Activated CD4-positive, CD25-positive, alpha-beta regulatory T cell treated with anti-CD3 and anti-CD28 coated beads, Interleukin-2, amount 50 U/mL, for 24 hours (primary cell): ENCODE measurements at regions not wholly inside any gene's neighbourhood (a gene's known extent, or its start where the extent isn't known, plus 50 kb on each side); places are given as distances from the start of the nearest gene placed in this dataset.

Experiments
- ATAC-seq, 2 donors: fragments of 150-1000 bp; cut with Tn5 transposase; one replicate each; pipeline ENCODE4 v1.10.0; 2021; ENCODE audit warnings: mild to moderate bottlenecking in 1 of 2, moderate library complexity in 1 of 2

DNA sequence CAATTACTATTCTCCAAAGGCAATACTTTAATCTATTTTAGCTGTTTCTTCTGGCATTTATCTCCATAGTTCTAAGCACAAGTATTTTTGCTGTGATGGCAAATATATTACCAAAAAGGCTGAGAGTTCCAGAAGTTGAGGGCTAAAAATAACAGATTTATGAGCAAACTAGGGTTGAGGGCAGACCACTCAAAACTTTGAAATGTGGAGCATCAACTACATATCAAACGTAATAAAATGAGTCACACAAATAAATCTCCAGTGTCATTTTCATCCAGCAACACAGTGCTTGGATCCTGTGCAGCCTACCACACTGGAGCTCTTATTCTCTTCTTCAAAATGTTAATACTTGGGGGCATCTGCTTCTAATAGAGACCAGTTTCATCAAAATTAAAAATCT is 163.9 kb downstream of the HS3ST1 start:
- no peak for ATAC-seq

DNA sequence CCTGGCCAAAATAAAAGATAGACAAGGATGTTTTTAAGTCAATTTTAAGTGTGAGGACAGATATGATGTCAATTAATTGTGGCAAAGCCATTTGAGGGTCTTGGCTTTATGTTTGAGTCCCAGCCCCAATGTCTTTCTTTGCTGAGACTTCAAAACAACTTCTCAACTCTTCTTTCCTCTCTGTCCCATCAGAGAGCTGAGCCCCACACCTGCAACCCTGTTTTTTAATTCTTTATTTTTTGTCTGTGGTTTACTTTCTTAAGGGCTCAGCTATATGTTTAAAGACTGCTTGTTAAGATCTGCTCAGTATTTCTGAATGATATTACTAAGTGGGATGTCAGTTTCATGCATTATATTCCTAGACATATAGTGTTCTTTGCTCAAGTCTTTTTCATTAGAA is 164.3 kb downstream of the HS3ST1 start:
- ATAC-seq = no peak

GRCh38 chr4:11263208-11263607 is 165.5 kb downstream of the HS3ST1 start:
- no peak for ATAC-seq

GRCh38 chr4:11261066-11261850 is 167.4 kb downstream of the HS3ST1 start:
- no peak for ATAC-seq

GRCh38 chr4:11259837-11260236 is 168.9 kb downstream of the HS3ST1 start:
- ATAC-seq = no peak

DNA sequence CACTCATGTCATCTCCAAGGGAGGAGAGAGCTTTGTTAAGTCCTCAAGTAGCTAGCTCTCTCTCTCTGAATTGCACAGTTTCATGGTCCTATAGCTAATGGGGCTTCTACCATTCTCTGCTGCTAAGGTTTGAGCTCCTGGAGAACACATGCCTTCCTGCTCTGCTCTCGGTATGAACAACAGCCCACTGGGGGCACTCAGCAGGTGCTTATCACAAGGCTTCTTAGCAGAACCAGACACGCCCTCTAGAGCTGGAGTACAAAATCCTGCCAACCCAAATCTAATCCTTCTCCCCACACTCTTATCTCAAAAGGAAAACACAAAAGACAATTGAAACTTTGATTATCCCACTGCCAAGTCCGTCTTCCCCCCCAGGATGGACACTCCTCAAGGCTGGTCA is 176.5 kb downstream of the HS3ST1 start:
- no peak for ATAC-seq

- no peak for ATAC-seq
These were observed 178.2 kb downstream of the HS3ST1 start for GRCh38 chr4:11250510-11250909.

- ATAC-seq = no peak
These were observed 196.7 kb downstream of the HS3ST1 start for GRCh38 chr4:11232015-11232414.

DNA sequence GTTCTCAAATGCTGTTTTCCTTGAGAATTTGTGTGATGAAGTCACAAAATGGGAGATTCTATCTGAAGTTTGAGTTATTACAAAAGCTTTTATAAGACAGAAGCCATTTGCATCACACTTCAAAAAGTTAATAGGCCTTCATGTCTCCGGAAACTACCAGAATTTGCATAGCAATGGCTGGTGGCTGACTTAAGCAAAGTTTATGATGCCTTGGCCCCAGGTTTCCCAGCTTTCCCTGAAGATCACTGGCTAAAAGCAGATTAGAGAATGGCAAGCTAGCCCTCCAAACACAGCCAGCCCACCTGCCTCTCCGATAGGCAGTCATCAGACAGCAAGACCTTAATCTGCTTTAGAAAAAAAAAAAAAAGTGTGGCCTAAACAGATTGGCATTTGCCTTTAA is 197.8 kb downstream of the HS3ST1 start:
- no peak for ATAC-seq

GRCh38 chr4:11228530-11228929 is 200.2 kb downstream of the HS3ST1 start:
- no peak for ATAC-seq

- ATAC-seq = no peak
These were observed 205.4 kb downstream of the HS3ST1 start for GRCh38 chr4:11223311-11223710.

DNA sequence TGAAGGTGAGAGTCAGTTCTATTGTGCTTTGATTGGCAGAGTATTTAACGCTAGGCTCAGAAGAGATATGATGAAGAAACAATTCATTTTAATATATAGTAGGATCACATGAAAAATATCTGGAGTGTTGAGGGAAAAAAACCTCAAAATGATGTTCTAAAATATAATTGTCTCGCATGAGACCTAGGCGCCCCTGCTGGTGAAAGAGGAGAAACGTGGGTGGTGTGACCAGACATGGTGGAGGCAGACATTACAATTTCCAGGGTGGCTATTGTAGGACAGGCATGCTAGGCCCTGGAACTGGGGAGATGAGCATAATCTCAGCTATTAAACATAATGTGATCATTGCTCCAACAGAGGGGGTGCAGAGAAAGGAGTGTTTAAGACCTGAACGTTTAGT is 210.0 kb downstream of the HS3ST1 start:
- no peak for ATAC-seq

DNA sequence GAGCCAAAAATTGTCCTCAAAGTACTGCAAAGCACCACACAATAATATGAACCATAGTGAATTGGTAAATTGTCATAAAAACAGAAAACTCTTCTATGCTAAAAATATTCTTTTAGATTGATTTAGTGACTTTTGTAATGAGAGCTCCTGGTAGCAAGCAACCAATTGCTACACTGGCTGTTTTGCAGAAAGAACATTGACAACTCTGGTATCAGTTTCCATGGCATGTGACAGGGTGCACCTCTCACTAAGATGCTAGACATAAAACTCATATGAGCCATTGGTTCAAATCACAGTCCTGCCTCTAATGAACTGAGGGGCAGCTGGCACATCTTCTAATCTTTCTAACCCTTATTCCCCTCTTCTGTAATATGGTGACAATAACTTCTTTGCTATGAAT is 212.2 kb downstream of the HS3ST1 start:
- no peak for ATAC-seq

- no peak for ATAC-seq
These were observed 214.4 kb downstream of the HS3ST1 start for GRCh38 chr4:11214281-11214680.

GRCh38 chr4:11209826-11210225 is 218.9 kb downstream of the HS3ST1 start:
- no peak for ATAC-seq

GRCh38 chr4:11201256-11201655 is 227.4 kb downstream of the HS3ST1 start:
- ATAC-seq = no peak

DNA sequence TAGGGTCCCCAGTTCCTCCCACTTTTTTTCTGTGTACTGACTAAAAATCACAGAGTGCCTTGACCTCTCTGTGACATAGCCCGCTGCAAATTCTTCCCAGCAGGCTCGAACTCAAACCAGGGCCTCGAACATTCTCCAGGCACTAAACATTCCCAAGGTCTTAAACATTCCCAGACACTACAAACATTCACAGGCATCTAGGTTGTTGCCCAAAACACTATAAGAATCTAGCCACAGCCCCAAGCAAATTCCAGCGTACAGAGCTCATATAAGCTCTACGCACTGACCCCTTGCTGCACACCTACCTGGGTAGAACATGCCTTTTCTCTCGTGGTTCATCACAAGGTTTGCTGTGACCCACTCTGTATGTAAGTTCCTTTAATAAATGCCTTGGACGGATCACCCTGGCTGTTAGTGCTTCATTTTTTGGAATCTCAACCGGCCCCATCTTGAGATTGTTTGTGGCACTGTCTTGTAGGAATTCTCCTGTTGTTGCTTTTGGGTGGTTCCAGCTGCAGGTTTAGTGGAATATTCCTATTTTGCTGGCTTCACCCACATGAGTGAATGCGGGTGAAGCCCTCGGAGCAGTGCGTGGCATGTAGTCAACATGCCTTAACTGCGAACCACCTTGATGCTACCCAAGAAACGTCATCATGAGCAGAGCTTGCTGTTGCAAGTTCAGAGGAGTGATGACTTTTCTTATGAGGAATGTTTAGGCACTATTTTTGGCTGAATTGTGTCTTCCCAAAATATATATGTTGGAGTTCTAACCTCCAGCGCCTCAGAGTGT is 230.0 kb downstream of the HS3ST1 start:
- no peak for ATAC-seq

- ATAC-seq = no peak
These were observed 230.9 kb downstream of the HS3ST1 start for GRCh38 chr4:11197631-11198341.

- ATAC-seq = no peak
These were observed 231.7 kb downstream of the HS3ST1 start for GRCh38 chr4:11196927-11197522.

DNA sequence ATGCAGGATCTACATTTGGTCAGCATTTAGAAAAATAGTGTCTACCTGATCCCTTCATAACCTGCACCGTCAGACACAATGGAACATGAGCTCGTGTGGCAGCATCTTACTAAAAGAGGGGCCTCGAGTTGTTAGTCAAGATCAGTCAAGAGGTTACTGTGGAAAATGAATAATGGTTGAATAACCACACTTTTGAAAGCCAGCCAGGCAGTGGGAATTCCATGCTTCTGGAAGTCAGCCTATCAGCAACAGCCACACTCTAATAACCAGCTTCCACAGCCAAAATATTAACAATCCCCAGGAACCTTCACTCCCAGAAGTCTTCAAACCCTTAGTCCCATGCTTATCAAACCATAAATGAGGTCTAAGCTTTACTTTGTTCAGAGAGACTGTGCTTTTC is 234.3 kb downstream of the HS3ST1 start:
- no peak for ATAC-seq

DNA sequence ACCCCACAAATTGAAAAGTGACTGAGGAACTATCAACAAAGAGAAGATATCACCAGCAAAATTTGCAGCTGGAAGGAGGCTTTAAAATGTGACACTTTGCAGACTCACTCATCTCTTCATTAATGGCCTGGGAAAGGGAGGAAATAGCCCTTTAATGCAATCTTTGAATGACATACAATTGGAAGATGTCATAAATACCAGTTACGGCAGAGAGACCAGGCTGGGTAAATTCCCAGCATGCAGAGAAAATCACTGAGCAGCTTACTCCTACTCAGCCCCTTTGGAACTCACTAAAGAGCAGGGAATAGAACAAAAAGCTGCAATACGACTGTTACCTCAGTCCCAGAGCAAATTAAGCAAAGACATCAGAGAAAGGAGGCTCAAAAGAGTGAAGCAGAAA is 238.9 kb downstream of the HS3ST1 start:
- ATAC-seq = no peak

DNA sequence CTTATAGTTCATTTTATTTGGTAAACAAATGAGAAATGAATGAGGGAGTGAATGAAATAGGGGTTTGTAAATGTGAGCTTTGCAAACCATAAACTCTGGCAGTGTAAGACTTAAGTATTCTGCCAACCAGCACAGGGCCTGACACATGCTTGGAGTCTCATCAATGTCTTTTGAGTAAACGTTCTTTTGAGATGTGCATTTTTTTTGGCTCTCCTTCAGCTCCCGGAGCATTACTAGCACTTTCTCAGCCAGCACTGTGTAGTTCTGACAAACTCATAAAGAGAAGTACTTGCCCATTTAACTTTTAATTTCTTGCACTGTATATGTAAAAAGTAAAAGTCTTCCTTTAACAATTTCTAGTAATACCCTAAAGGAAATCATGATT is 245.3 kb downstream of the HS3ST1 start:
- ATAC-seq = no peak
